CD4-positive, alpha-beta T cell treated with Interleukin-17A for 4 hours (primary cell): ENCODE measurements at regions not wholly inside any gene's neighbourhood (a gene's known extent, or its start where the extent isn't known, plus 50 kb on each side); places are given as distances from the start of the nearest gene placed in this dataset.

ENCODE experiments used
- DNase-seq: peaks from one replicate; pipeline ENCODE4 v3.0.0-alpha.2; 2020; ENCODE audit warnings: mixed read lengths

DNA sequence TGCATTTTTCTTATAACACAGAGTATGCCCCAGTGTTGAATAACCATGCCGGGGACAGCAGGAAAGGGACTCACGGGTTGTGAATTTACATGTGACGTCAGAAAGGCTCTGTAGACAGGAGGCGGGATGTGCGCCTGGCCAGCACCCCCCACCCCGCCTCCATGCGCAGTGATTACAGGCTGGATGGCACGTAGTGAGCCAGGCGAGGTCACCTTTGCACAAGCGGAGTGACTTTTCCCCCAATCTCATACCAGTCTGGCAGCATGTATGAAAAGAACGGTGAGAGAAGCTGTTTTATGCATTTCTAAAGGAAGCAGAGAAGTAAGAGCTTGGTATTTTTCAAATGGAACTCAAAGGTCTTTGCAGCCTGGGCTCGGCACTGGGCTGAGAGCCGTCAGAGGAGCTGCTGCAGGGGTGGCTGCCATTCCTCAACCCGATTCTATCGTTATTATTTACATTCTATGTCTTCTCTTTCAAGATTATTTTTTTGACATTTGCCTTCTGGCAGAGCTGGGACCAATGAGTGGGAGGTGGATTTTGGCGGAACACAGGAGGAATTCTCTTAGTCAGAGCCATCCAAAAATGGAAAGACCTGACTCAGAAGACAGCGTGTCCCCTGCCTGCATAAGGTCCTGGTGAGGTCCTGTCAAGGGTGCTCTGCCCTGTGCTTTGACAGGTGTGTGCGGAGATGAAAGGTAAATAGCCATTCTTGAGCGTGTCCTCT is 115.6 kb upstream of the SLC45A1 start:
- no peak for DNase-seq

DNA sequence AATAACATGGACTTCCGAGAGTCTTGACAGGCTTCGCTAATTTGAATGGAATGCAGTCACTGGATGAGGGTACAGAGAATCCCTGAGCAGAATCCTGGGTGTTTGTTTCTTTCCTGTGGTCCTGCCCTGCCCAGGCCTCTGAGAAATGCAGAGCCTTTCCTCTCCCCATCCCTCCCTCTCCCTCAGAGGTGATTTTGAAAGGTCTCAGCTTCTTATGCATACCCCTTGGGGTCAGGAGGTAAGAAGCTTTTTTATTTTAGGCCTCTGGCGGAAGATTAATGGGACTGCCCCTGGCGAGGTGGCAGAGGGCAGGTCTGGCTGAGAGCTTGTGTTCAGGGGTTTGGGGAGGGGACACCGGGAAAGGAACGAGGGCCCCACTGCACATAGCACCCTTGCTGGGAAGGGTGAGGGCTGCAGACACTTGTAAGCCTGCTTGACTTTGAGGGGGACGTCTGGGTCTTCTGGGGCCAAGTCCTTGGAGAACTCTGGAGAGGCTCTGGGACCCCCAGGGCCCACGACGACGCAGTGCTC is 116.5 kb upstream of the SLC45A1 start:
- no peak for DNase-seq

DNA sequence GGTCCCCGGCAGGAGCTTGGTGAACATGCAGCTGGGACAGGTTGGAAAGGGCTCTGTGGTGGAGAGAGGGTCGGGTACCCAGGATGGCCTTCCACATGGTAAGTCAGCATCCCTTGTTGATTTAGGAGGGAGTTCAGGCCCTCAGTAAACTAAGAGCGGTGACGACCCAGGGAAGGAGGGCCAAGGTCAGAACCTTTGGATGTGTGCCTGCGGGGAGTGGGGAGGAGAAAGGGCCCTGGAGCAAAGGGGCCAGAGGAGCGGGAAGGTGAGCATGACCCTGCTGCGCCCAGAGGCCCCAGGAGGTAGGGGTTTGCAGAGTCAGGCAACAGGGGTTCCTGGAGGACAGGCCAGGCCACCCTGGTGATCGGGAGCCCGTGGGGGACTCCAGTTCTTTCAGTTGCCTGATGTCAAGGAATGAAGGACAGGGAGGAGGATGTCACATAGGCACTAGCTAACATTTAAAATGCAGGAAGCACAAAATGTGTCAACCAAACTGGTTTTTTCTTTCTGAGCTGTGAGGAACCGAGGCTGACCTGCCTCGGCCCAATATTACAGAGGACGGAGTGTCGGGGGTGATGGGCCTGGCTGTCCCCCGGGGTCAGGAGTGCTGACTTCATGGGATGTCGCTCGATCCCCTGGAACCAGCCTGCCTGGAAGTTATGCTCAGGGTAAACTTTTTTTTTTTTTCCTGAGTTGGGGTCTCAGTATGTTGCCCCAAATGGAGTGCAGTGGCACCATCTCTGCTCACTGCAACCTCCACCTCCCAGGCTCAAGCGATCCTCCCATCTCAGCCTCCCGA is 117.4 kb upstream of the SLC45A1 start:
- DNase-seq, result no peak

DNA sequence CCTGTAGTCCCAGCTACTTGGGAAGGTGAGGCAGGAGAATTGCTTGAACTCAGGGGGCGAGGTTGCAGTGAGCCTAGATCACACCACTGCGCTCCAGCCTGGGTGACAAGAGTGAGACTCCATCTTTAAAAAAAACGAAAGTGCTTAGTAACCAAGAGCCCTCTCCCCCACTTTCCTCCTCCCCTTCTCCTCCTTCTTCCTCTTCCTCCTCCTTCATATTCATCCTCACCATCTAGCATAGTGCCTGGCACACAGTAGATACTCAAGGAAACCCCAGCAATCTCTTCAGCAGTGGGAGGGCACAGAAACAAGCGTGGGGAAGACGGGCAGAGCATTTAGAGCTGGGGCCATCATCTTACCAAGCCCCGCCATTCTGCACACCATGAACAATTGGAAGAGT is 119.4 kb upstream of the SLC45A1 start:
- no peak for DNase-seq

DNA sequence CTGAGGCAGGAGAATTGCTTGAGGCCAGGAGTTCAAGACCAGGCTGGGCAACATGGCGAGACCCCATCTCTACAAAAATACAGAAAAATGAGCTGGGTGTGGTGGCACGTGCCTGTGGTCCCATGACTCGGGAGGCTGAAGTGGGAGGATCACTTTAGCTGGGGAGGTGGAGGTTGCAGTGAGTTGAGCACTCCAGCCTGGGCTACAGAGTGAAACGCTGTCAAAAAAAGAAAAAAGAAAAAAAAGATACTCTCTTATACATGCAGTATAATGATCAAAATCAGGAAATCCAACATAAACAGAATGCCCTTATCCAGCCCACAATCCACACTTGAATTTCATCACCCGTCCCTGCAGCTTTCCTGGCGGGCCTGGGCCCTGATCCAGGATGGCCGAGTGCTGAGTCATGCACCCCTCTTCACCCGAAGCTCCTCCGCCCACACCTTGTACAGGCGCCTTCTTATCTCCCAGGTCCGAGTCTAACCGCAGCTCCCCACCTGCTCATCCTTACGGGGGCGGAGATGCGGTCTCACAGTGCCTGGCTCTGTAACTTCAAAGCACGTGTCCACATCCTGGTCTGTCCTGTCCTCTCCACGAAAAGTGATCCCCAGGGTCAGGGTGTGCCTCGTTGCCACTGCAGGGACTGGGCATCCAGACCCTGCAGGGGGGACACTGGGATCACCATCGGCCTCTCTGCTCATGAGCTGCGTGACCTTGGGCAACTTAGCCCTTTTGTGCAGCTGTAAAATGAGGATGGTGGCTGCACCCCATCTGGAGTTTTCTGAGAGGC is 120.2 kb upstream of the SLC45A1 start:
- DNase-seq, result no peak

DNA sequence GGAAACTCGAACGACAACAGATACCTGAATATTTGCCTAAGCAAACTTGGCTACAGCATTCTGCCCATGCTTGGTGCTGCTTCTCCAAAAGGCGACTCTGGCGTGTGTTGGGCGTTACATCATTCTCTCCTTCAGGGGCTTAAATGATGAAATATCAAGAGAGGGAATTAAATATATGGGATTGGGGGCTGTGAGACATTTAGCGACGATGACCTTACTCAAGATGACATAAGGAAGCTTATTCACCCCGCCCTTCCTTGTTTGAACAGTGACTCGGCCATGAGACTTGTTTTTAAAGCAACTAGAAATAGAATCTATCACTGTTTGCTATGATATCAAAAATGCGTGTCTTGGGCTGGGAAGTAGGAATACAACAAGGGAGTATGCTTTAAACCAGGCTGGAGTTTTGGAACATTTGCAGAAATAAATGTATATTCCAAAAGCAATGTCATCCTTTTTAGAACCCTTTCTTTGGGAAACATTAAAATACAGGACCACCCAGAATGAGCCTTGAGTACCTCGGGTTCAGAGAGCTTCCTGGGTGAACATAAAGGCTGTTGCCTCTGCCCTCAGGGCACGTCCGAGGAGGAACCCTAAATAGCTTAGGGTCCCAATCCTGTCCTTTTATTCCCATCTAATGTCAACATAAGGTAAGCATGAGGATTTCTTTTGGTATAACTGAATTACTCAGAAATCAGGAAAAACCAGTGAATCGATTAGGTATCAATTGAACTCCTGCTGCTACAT is 123.3 kb upstream of the SLC45A1 start:
- no peak for DNase-seq

DNA sequence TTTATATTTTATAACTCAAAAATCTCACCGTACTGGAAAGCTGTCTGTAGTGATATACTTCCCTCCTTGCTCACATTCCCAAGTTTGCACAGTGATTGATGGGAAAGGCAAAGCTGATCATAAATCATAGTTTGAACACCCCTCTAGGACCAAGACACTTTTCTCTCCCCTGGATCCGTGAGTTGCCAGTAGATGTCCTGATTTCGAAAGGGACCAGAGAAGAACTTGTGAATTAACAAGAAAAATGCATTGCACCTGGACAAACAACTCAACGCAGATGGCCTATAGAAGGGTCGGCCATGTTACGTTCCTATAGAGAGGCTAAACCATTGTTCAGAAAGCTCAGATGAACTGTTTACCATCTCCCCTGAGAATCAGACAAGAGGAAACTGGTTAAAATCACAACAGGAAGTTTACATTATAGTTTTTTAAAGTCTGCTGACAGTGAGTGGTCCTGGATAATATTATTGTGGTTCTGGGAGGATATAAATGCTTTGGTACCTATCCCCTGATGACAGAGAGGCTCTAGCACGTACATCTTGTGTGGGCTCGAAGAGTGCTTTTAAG is 124.0 kb upstream of the SLC45A1 start:
- DNase-seq, result no peak

DNA sequence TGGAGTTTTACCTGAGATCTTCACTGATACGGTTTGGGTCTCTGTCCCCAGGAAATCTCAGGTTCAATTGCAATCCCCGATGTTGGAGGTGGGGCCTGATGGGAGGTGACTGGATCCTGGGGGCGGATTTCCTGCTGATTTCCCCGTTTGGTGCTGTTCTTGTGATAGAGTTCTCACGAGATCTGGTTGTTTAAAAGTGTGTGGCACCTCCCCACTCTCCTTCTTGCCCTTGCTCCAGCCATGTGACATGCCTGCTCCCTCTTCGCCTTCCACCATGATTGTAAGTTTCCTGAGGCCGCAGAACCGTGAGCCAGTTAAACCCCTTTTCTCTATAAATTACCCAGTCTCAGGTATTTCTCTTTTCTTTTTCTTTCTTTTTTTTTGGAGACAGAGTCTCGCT is 126.4 kb upstream of the SLC45A1 start:
- no peak for DNase-seq

DNA sequence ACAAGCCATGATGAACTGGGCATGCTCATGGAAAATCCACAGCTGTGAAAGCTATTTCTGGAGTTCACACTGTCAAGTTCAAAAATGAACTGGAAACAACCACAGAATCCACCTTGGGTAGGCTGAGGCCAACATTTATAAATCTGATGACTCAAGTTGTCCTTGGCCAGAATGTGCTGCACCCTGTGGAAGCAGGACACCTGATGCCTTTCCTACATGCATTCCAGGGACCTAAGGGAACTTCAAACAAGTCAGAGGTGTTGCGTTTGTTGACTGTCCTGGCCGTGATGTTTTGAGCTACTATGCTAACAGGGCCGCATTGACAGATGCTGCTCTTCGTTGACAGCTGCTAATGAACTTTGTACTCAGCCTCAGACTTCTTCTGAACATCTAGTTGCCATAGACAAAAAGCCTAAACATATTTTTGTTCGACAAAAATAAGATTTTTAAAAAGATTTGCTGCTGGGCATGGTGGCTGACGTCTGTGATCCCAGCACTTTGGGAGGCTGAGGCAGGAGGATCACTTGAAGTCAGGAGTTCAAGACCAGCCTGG is 127.9 kb upstream of the SLC45A1 start:
- DNase-seq, result no peak

DNA sequence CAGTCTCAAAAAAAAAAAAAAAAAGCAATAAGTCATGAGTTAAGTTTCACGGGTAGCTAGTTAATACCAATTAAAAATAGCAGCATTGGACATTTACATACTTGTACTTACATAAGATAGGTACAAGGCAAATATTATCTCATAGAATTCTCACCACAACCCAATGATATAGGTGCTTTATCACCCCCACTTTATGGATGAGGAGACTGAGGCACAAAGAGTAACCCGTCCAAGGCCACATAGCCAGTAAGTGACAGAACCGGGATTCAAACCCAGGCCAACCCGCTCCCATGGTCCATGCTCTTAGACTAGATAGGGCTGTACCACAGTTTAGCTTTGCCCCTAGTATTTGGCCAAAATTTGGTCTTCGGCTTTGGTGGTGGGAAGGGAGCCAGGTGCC is 132.5 kb upstream of the SLC45A1 start:
- DNase-seq, result no peak

DNA sequence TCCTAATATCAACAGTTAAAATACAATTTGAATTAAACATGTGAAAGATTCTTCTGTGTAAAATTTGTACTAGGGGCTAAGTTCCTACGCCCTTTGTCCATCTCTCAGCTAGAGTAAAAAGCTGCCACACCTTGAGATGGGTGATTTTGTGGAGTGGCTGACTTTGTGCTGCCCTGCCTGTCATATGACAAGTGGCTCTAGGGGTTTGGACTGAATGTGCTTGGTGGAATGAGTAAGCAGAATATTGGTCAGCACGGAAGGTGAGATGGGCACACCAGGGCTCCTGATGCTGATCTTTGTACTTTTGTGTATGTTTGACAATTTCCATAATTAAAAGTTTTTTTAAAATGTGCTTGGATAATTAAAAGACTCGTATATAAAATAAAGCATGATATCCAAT is 133.6 kb upstream of the SLC45A1 start:
- no peak for DNase-seq

DNA sequence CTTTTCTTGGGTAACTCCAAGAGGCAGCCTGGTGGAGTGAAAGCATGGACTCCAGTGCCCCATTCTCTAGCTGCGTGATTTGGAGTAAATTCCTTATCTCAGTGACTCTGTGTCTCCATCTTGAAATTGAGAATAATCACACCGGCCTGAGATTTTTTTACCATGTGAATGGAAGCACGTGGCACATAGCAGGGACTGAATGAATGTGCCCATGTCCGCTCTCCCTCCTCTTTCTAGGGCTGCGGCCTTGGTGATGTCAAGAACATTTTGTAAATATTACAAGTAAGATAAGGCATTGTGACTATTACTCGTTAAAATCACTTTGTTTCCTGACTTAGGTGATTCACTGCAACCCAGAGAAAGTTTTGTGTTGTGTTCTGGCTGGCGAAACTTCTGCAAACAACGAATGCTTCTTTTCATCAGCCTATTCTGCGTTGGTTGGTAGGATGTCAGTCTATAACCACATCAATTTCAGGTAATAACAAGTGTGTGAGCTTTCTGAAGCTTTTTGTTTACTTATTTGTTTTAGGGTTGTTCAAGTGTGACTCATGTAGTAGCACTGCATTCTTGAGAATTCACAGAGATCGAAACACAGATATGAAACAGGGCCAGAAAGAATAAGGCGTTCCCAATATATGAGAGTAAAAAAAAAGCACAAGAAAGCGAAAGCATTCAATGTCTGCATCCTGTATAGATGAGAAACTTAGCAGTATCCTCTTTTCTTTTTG is 135.7 kb upstream of the SLC45A1 start:
- DNase-seq, result peak; percentile 27

DNA sequence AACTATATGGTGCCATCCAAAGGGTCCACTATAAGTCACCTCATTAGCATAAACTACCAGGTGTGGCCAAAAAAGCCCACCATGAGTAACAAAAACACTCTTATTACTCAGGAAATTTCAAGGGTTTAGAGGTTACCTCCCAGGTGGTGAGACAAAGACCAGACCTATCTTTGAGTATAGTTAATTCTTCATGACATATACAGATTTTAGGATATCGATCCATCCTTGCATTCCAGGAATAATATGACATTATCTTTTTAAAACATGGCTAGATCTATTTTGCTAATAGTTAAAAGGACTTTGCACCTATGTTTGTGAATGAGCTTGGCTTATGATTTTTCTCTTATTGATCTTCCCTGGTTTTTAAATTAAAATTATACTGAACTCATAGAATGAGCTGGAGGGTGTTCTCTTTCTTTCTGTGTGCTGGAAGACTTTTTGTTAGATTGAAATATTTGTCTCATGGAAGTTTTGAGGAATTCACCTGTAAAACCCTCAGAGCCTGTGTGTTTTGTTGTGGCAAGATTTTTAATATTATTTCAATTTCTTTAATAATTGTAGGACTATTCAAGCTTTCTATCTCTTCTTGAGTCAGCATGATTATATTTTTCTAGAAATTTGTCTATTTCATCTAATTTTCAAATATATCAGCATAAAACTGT is 138.7 kb upstream of the SLC45A1 start:
- DNase-seq, result no peak

DNA sequence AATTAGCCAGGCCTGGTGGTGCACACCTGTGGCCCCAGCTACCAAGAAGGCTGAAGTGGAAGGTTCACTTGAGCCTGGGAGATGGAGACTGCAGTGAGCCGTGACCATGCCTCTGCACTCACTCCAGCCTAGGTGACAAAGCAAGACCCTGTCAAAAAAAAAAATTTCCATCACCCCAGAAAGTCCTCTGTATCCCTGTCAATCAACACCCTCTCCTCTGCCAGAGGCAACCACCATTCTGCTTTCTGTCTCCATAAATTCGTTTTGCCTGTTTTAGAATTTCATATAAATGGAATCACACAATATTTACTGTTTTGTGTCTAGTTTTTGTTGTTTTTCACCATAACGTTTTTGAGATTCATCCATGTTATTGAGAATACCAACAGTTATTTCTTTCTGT is 141.6 kb upstream of the SLC45A1 start:
- no peak for DNase-seq

DNA sequence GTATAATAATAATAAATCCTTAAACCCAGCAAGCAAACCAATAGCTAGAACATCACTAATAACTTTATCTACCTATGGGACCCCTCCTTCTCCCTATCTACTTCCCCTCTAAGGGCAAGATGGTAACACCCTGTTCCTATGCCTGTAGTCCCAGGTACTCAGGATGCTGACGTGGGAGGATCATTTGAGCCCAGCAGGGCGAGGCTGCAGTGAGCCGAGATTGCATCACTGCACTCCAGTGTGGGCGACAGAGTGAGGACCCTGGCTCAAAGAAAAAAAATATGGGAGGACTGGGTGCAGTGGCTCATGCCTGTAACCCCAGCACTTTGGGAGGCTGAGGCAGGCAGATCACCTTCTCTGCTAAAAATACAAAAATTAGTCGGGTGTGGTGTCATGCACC is 143.1 kb upstream of the SLC45A1 start:
- DNase-seq, result no peak

DNA sequence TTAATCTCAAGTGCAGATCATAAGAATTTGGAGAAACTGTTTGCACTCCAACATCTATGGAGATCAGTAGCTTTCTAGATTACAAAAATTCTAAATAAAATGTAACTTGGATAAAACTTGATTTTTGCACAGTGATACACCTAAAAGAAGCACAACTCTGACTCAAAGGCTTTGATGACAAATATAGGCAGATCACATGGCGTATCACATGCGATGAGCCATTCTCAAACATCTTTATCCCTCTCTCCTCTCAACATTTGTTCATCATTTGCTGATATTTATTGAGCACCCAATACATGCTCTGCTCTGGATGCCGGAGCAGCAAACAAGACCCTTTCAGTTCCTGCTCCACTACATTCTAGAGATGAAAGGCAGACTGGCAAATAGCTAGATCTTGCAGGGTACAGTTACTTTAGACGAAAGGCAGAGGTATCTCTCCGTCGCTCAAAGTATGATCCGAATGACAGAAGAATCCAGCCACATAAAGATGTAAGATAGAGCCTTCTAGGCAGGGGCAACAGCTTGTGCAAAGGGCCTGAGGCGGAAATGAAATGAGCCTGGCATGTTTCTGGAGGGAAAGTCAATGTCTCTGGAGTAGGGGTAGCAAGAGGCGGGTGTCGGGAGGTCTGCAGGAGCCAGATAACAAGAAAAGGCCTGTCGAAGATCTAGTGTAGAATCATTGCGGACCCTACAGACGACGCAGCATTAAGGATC is 145.8 kb upstream of the ERRFI1 start:
- no peak for DNase-seq

DNA sequence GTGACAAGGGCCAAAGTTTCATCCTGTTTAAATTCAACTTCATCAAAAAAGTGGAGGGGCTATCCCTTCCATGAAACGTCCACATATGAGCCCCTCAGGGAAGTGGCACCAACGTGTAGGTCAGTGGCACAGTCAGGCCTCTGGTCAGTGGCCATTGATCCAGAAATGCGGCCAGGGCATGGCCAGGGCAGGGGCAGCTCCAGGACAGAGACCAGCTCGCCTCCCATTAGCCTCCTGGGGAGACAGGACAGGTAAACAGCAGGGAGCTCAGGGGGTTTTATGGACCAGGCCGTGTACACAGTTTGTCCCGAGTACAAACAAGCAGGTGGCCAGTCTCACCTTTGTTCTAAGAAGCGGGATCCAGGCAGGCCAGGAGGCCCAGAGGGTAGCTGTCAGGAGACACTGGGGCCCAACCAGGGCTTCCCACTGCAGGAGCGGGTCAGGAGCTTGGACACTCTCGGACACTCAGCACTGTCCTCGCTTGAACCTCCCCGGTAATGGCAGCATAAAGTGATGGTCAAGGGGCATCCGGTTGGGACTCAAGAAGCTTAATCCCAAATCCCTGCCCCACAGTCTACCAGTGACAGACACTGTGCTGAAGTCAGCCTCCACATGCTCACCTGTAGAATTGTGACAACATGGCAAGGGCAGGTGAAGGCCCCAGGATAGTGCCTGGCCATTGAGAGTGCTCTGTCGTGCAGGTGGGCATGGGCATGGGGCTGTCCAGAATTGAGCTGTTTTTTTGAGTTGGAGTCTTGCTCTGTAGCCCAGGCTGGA is 144.1 kb upstream of the ERRFI1 start:
- no peak for DNase-seq

DNA sequence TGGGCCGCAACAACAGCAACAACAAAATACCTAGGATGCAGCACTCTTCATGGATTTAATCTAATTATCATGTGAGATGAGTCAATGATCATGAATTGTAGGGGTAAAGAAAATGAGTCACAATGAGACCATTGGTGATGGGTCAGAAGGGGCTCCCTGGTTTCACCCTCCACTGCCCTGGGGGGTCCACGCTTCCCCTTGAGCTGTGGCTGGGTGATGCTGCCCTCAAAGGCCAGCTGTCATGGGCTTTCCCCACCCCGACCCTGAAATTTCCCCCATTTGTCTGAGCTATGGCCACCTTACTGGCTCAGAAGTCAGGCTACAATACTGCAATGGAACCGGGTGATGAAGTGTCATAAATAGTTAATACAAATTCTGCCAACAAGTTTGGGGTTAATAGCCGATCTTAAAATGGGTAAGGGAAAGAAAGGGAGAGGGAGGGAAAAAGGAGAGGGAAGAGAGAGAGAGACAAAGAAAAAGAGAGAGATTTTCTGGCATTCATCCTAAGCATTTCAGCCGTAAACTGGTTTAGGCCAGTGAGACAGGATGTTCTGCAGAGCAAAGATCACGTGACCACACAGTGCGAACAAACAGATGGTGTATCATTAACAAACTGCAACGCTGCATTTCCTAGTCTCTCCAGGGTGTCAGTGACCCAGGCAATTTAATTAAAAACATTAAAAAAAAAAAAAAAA is 143.4 kb upstream of the ERRFI1 start:
- peak; percentile 68 for DNase-seq

DNA sequence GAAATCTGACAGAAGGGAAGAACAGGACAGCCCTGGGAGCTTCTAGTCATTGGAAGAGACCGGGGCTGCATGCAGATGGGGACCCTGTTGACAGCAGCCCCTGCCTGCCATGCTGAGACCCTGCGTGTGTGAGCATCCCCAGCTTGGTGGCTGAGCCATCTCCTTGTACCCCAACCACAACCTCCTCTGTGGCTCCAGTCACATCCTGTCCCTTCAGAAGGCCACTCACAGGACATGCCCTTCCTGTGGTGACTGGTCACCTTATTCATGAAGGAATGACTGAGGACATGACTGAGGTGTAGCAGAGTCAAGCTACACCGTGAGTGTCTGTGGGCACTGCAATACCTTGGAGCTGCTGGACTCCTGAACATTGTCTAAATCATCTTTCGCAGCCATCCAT is 141.8 kb upstream of the ERRFI1 start:
- DNase-seq, result no peak
